ENCODE measurements at regions not wholly inside any gene's neighbourhood (a gene's known extent, or its start where the extent isn't known, plus 50 kb on each side); places are given as distances from the start of the nearest gene placed in this dataset.

DNA sequence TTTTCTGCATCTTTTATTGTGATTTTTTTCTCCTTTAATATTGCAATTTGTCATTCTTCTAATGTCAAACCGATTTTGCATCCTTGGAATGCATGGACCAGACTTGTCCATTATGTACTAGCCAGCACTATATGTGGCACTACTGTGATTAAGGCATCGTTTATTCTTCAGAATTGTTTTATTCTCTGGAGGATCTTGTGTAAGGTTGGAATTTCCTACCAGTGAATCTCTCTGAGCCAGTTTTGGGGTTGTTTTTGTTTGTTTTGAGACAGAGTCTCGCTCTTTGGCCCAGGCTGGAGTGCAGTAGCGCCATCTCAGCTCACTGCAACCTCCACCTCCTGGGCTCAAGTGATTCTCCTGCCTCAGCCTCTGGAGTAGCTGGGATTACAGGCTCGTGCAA is 58.5 kb downstream of the IGLL5 start:
- no peak overlapping the region for H3K4me3 Mint-ChIP-seq
- TF ChIP-seq, protein P1, sequence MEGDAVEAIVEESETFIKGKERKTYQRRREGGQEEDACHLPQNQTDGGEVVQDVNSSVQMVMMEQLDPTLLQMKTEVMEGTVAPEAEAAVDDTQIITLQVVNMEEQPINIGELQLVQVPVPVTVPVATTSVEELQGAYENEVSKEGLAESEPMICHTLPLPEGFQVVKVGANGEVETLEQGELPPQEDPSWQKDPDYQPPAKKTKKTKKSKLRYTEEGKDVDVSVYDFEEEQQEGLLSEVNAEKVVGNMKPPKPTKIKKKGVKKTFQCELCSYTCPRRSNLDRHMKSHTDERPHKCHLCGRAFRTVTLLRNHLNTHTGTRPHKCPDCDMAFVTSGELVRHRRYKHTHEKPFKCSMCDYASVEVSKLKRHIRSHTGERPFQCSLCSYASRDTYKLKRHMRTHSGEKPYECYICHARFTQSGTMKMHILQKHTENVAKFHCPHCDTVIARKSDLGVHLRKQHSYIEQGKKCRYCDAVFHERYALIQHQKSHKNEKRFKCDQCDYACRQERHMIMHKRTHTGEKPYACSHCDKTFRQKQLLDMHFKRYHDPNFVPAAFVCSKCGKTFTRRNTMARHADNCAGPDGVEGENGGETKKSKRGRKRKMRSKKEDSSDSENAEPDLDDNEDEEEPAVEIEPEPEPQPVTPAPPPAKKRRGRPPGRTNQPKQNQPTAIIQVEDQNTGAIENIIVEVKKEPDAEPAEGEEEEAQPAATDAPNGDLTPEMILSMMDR (IDR thresholded peaks at IDR 0.05), result no peak
- H3K36me3 Mint-ChIP-seq (ENCODE audit: low read depth), result no peaks in the 10 kb centered on the region
- H3K4me1 Mint-ChIP-seq (ENCODE audit: low read depth), result no peaks in the 10 kb centered on the region
- H3K27me3 Mint-ChIP-seq (ENCODE audit: insufficient read depth), result peaks cover 16% of the 10 kb centered on the region
- no peaks in the 10 kb centered on the region for H3K9me3 Mint-ChIP-seq
- H3K27ac Mint-ChIP-seq, result no peak overlapping the region
- DNase-seq, result no peak

DNA sequence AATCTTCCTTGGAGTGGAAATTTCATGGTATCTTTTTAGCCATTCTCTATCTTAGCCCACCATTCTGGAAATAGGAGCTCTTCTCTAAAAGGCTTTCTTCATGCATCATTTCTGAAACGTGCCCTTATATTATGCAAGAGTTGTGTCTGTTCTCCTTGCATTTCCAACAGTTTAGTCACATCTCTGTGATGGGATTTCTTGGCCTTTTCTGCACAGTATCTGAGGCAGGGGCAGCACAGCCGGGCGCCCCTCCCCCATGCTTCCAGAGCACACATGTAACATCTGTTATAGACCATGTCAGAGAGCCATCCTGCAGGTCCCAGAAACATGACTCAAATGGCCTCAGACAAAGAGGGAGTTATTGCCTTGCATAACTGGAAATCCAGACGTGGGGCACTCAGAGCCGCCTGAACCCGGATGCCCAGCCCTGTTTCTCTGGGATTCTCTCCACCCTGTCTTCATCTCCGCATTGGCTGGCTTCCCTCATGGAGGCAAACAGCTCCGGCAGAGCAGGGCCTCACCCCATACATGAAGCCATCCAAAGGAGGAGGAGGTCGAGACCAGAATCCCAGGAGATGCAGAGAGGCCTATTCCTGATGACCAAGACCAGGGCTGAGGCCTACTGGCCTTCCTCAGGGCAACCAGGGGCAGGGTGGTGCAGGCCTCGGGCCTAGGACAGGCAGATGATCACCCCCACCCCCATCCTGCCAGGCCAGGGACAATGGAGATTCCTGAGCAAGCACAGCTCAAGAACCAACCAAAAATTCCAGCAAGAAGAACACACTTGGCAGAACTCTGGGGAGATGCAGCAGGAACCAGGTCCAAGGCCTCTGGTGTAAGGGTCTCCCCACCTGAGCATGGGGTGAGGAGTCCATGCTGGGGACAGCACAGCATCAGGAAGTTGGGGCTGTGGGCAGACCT is 61.3 kb downstream of the IGLL5 start:
- Mint-ChIP-seq H3K9me3 (no peaks in the 10 kb centered on the region), H3K4me1 (ENCODE audit: low read depth) (no peaks in the 10 kb centered on the region), H3K27ac (no peak overlapping the region), H3K36me3 (ENCODE audit: low read depth) (no peaks in the 10 kb centered on the region), H3K27me3 (ENCODE audit: insufficient read depth) (peaks cover 33% of the 10 kb centered on the region), H3K4me3 (no peak overlapping the region)
- TF ChIP-seq, protein P1 (IDR thresholded peaks at IDR 0.05), result no peak
- no peak for DNase-seq

DNA sequence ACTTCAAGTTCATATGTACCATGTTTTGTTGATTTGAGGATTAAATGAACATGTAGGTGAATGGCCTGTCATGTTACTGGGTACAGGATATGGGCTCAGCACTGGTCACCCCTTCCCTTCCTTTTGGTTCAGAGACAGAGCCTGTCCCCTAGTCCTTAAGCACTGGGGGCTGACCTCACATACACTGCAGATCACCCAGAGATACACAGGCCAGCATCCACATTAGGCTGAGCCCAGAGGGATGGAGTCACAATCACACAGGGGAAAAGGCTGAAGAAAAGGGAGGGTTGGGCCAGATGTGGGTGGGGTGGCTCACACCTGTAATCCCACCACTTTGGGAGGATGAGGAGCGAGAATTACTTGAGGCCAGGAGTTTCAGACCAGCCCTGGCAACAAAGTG is 62.3 kb downstream of the IGLL5 start:
- no peak overlapping the region for H3K27ac Mint-ChIP-seq
- H3K27me3 Mint-ChIP-seq (ENCODE audit: insufficient read depth), result peaks cover 31% of the 10 kb centered on the region
- H3K9me3 Mint-ChIP-seq, result no peaks in the 10 kb centered on the region
- no peak overlapping the region for H3K4me3 Mint-ChIP-seq
- no peaks in the 10 kb centered on the region for H3K4me1 Mint-ChIP-seq (ENCODE audit: low read depth)
- no peaks in the 10 kb centered on the region for H3K36me3 Mint-ChIP-seq (ENCODE audit: low read depth)
- no peak for DNase-seq
- TF ChIP-seq, protein P1 (IDR thresholded peaks at IDR 0.05), result no peak

DNA sequence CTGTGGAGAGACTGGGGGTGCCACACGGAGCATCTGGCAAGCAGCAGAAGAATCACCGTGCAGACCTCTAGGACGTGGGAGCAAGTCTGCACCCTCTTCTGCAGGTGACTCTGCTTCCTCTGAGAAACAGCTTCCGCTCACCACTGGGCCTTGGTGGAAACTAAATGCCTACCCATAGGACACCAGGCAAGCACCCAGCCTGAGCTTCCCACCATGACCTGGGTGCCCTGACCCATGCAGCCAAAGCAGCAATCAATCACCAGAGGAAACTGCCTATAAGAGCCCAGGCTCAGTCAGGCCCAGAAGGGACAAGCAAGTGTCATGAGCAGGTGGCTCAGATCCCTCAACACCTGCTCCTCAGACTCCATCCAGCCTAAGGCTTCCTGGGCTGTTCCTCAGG is 63.4 kb downstream of the IGLL5 start:
- Mint-ChIP-seq H3K27ac (no peak overlapping the region), H3K27me3 (ENCODE audit: insufficient read depth) (peaks cover 32% of the 10 kb centered on the region), H3K36me3 (ENCODE audit: low read depth) (no peaks in the 10 kb centered on the region), H3K4me3 (no peak overlapping the region), H3K4me1 (ENCODE audit: low read depth) (no peaks in the 10 kb centered on the region), H3K9me3 (no peaks in the 10 kb centered on the region)
- DNase-seq, result no peak
- TF ChIP-seq, protein P1 (IDR thresholded peaks at IDR 0.05), result no peak

DNA sequence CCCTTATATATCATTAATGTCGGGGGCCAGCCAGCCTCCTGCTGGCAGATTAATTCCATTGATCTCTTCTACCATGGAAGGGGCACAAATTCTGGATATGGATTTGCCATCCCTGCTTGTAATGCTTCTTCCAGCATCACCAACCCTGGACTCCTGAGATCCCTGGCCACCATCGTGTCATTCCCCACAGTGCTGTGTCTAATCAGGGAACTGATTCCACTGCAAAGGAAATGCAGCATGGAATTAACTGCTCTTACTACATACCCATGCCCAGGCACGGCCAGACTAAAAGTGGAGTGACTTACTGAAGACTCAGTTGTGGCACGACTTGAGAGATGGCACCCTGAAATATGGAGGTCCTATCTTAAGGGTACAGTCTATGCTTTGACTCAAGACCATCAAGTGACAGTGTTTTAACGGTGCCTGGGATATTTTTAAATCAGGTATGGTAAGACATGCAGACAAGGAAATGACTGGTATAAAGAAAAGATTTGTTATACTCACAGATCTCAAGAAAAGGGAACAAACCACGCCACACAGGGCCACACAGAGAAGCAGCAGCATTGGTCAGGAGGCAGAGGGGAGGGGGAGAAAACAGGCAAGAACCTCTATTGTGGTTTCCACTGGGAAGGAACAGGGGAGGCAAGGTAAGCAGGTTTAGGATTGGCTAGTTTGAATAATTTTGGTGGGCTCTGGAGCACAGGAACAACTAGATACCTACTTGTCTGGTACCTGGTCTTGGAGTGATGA is 65.1 kb downstream of the IGLL5 start:
- Mint-ChIP-seq H3K4me1 (ENCODE audit: low read depth) (no peaks in the 10 kb centered on the region), H3K27me3 (ENCODE audit: insufficient read depth) (peaks cover 28% of the 10 kb centered on the region)
- TF ChIP-seq, protein P1 (IDR thresholded peaks at IDR 0.05), result no peak

More for the DNA sequence above, 65.1 kb downstream of the IGLL5 start:
- no peaks in the 10 kb centered on the region for H3K9me3 Mint-ChIP-seq
- no peaks in the 10 kb centered on the region for H3K36me3 Mint-ChIP-seq (ENCODE audit: low read depth)
- H3K27ac Mint-ChIP-seq, result no peak overlapping the region
- H3K4me3 Mint-ChIP-seq, result no peak overlapping the region
- DNase-seq, result no peak
